ENCODE measurements at regions not wholly inside any gene's neighbourhood (a gene's known extent, or its start where the extent isn't known, plus 50 kb on each side); places are given as distances from the start of the nearest gene placed in this dataset.

GRCh38 chr14:44291366-44291915 is 215.6 kb downstream of the FSCB start:
- DNase-seq = no peak

- DNase-seq = no peak
Measured at GRCh38 chr14:44287858-44288257, 219.2 kb downstream of the FSCB start.

GRCh38 chr14:44286201-44286600 is 220.9 kb downstream of the FSCB start:
- no peak for DNase-seq

GRCh38 chr14:44283836-44284235 is 223.2 kb downstream of the FSCB start:
- no peak for DNase-seq

GRCh38 chr14:44279357-44279756 is 227.7 kb downstream of the FSCB start:
- no peak for DNase-seq

GRCh38 chr14:44271637-44272036 is 235.4 kb downstream of the FSCB start:
- DNase-seq = no peak

- no peak for DNase-seq
Measured at GRCh38 chr14:44271006-44271405, 236.1 kb downstream of the FSCB start.

- DNase-seq = no peak
Measured at GRCh38 chr14:44265246-44265645, 241.8 kb downstream of the FSCB start.

GRCh38 chr14:44215660-44216059 is 291.4 kb downstream of the FSCB start:
- DNase-seq = no peak

- DNase-seq = no peak
Measured at GRCh38 chr14:44211718-44212117, 295.4 kb downstream of the FSCB start.

- no peak for DNase-seq
Measured at GRCh38 chr14:44204061-44204835, 302.8 kb downstream of the FSCB start.

GRCh38 chr14:44180975-44181374 is 326.1 kb downstream of the FSCB start:
- no peak for DNase-seq

GRCh38 chr14:44170556-44170955 is 336.5 kb downstream of the FSCB start:
- DNase-seq = no peak

GRCh38 chr14:44170101-44170500 is 337.0 kb downstream of the FSCB start:
- no peak for DNase-seq

GRCh38 chr14:44168566-44168965 is 338.5 kb downstream of the FSCB start:
- no peak for DNase-seq

- DNase-seq = no peak
Measured at GRCh38 chr14:44166611-44167010, 340.5 kb downstream of the FSCB start.

- DNase-seq = no peak
Measured at GRCh38 chr14:44165936-44166335, 341.1 kb downstream of the FSCB start.

- DNase-seq = no peak
Measured at GRCh38 chr14:44165286-44165685, 341.8 kb downstream of the FSCB start.

GRCh38 chr14:44163946-44164345 is 343.1 kb downstream of the FSCB start:
- no peak for DNase-seq

GRCh38 chr14:44162197-44162596 is 344.9 kb downstream of the FSCB start:
- DNase-seq = no peak

GRCh38 chr14:44154874-44155273 is 352.2 kb downstream of the FSCB start:
- no peak for DNase-seq

GRCh38 chr14:44154446-44154845 is 352.6 kb downstream of the FSCB start:
- DNase-seq = no peak

- no peak for DNase-seq
Measured at GRCh38 chr14:44151130-44151820, 355.8 kb downstream of the FSCB start.

GRCh38 chr14:44149597-44149996 is 357.5 kb downstream of the FSCB start:
- no peak for DNase-seq

Measured in stimulated activated CD4-positive, alpha-beta T cell treated with anti-CD3 and anti-CD28 coated beads, Interleukin-2, amount 100 ng/mL, for 24 hours (primary cell).